Loucy (cell line): ENCODE measurements at regions not wholly inside any gene's neighbourhood (a gene's known extent, or its start where the extent isn't known, plus 50 kb on each side); places are given as distances from the start of the nearest gene placed in this dataset.

Experiments
- H2AFZ ChIP-seq: fragments of 200-600 bp; sonication (generic); 2 replicates; pipeline ENCODE4 v1.6.0; 2016; ENCODE audit warnings: antibody characterized with exemption, mild to moderate bottlenecking, low read length, moderate library complexity
- H3F3A ChIP-seq: fragments of 200-600 bp; 2 replicates; pipeline ENCODE4 v1.6.0; 2016; ENCODE audit warnings: antibody characterized with exemption, low read depth, mild to moderate bottlenecking
- H3K27me3 ChIP-seq: fragments of 200-600 bp; sonication (generic); 2 replicates; pipeline ENCODE4 v1.6.1; 2014; ENCODE audit warnings: low read length, mild to moderate bottlenecking; ENCODE audit not compliant: insufficient read depth, poor library complexity, severe bottlenecking
- H3K36me3 ChIP-seq: fragments of 200-600 bp; sonication (generic); 2 replicates; pipeline ENCODE4 v1.6.1; 2016; ENCODE audit warnings: low read length; ENCODE audit not compliant: insufficient read depth
- H3K4me1 ChIP-seq: fragments of 200-600 bp; sonication (generic); 2 replicates; pipeline ENCODE4 v1.5.1; 2014; ENCODE audit warnings: low read length, mild to moderate bottlenecking; ENCODE audit not compliant: insufficient read depth, poor library complexity, severe bottlenecking
- H3K4me2 ChIP-seq: fragments of 200-600 bp; sonication (generic); 2 replicates; pipeline ENCODE4 v1.6.0; 2014; ENCODE audit warnings: antibody characterized with exemption, low read length, low read depth, mild to moderate bottlenecking; ENCODE audit not compliant: poor library complexity, severe bottlenecking
- H3K4me3 ChIP-seq: fragments of 200-600 bp; sonication (generic); 2 replicates; pipeline ENCODE4 v1.5.1; 2014; ENCODE audit warnings: low read length, mild to moderate bottlenecking, mixed read lengths; ENCODE audit not compliant: poor library complexity, severe bottlenecking
- H3K79me2 ChIP-seq: fragments of 200-600 bp; sonication (generic); 2 replicates; pipeline ENCODE4 v1.6.1; 2014; ENCODE audit warnings: low read length; ENCODE audit not compliant: insufficient read depth
- H3K9ac ChIP-seq: fragments of 200-600 bp; sonication (generic); 2 replicates; pipeline ENCODE4 v1.6.0; 2014; ENCODE audit warnings: mild to moderate bottlenecking, low read depth, low read length, moderate library complexity; ENCODE audit not compliant: poor library complexity, severe bottlenecking
- H3K9me2 ChIP-seq: fragments of 200-600 bp; sonication (generic); replicated peaks from 2 replicates; pipeline ENCODE4 v1.6.1; 2016; ENCODE audit warnings: low read depth, low read length, mixed read lengths
- H3K9me3 ChIP-seq: fragments of 200-600 bp; sonication (generic); 2 replicates; pipeline ENCODE4 v1.6.1; 2014; ENCODE audit warnings: mild to moderate bottlenecking, antibody characterized with exemption, low read length, low read depth; ENCODE audit not compliant: insufficient read depth
- H4K20me1 ChIP-seq: fragments of 200-600 bp; sonication (generic); 2 replicates; pipeline ENCODE4 v1.6.0; 2014; ENCODE audit warnings: antibody characterized with exemption, low read length, mild to moderate bottlenecking; ENCODE audit not compliant: insufficient read depth, poor library complexity, severe bottlenecking
- EZH2phosphoT487 ChIP-seq: fragments of 200-600 bp; IDR thresholded peaks from 2 replicates; pipeline ENCODE4 v1.6.1; 2018; ENCODE audit warnings: antibody characterized with exemption, mild to moderate bottlenecking, moderate library complexity, borderline replicate concordance
- TF ChIP-seq, protein P1 (sequence below): fragments of 200-600 bp; sonication (generic); conservative IDR thresholded peaks from 2 replicates; pipeline ENCODE4 v1.5.1; 2014; ENCODE audit warnings: mild to moderate bottlenecking, antibody characterized with exemption, low read length

DNA sequence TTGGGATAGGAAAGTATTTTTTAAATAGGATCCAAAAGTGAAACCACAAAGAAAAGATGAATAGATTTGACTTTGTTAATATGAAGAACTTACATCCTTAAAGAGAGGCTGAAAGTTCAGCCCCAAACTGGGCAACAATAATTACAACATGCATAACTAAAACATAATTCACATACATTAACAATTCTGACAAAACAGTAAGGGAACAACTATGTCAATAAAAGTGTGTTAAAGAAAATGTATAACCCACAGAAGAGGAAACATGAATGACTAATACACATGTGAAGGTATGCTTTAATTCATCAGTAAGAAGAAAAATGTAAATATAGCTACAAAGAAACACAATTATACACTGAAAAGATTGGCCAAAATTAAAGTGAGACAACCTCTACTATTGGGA is 1597.6 kb upstream of the MIR17HG start:
- Histone ChIP-seq H3K79me2 (no peaks in the 10 kb centered on the region), H3K27me3 (no peaks in the 10 kb centered on the region), H3K4me2 (no peak overlapping the region), H3K4me1 (no peaks in the 10 kb centered on the region), H3K9me3 (no peaks in the 10 kb centered on the region), H2AFZ (no peak overlapping the region), H3F3A (no peaks in the 10 kb centered on the region), H3K4me3 (no peak overlapping the region), H3K9me2 (no peaks in the 10 kb centered on the region), H3K9ac (no peak overlapping the region), H3K36me3 (no peaks in the 10 kb centered on the region), H4K20me1 (no peaks in the 10 kb centered on the region)
- TF ChIP-seq, protein P1, sequence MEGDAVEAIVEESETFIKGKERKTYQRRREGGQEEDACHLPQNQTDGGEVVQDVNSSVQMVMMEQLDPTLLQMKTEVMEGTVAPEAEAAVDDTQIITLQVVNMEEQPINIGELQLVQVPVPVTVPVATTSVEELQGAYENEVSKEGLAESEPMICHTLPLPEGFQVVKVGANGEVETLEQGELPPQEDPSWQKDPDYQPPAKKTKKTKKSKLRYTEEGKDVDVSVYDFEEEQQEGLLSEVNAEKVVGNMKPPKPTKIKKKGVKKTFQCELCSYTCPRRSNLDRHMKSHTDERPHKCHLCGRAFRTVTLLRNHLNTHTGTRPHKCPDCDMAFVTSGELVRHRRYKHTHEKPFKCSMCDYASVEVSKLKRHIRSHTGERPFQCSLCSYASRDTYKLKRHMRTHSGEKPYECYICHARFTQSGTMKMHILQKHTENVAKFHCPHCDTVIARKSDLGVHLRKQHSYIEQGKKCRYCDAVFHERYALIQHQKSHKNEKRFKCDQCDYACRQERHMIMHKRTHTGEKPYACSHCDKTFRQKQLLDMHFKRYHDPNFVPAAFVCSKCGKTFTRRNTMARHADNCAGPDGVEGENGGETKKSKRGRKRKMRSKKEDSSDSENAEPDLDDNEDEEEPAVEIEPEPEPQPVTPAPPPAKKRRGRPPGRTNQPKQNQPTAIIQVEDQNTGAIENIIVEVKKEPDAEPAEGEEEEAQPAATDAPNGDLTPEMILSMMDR, result no peak
- no peak for TF ChIP-seq EZH2phosphoT487

- Histone ChIP-seq H3K27me3 (no peaks in the 10 kb centered on the region), H3K9me2 (no peaks in the 10 kb centered on the region), H3K4me3 (no peak overlapping the region), H4K20me1 (no peaks in the 10 kb centered on the region), H3K4me1 (no peaks in the 10 kb centered on the region), H3K36me3 (no peaks in the 10 kb centered on the region), H3K79me2 (no peaks in the 10 kb centered on the region), H3F3A (no peaks in the 10 kb centered on the region), H3K4me2 (no peak overlapping the region), H3K9ac (no peak overlapping the region), H3K9me3 (no peaks in the 10 kb centered on the region), H2AFZ (no peak overlapping the region)
- TF ChIP-seq, protein P1, result no peak
- no peak for TF ChIP-seq EZH2phosphoT487
Measured at GRCh38 chr13:89750371-89750770, 1597.1 kb upstream of the MIR17HG start.

DNA sequence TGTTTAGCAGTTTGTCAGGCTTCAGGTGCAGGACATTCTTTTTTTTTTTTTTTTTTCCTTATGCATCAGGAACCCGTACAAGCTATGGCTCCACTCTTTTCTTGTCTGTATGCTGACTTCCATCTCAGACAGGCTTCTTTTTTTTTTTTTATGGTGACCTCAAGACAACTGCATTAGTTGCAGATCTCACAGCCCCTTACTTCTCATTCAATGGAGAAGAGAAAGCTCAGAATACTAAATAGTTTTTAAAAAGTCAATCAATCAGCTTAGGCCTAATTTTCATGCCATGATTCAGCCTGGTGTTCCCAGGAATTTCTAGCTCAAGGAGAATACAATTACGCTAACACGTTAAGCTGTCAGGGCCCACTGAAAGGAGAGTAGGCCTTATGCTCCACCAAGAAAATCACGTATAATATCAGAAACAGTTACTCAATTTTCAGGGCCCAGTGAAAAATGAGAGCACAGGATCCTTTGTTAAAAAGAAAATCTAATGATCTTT is 1596.0 kb upstream of the MIR17HG start:
- H3K36me3 ChIP-seq, result no peaks in the 10 kb centered on the region
- H3K27me3 ChIP-seq, result no peaks in the 10 kb centered on the region
- no peak overlapping the region for H3K4me2 ChIP-seq
- no peak for TF ChIP-seq EZH2phosphoT487
- TF ChIP-seq, protein P1, result no peak
- 0 out of 2 replicates have a peak, but pooled peaks cover 5% of the 10 kb centered on the region for H3K9me3 ChIP-seq
- H4K20me1 ChIP-seq, result no peaks in the 10 kb centered on the region
- no peak overlapping the region for H3K4me3 ChIP-seq
- H2AFZ ChIP-seq, result no peak overlapping the region
- no peaks in the 10 kb centered on the region for H3K9me2 ChIP-seq
- no peaks in the 10 kb centered on the region for H3K4me1 ChIP-seq
- no peak overlapping the region for H3K9ac ChIP-seq
- H3K79me2 ChIP-seq, result no peaks in the 10 kb centered on the region
- no peaks in the 10 kb centered on the region for H3F3A ChIP-seq
